ENCODE measurements at regions not wholly inside any gene's neighbourhood (a gene's known extent, or its start where the extent isn't known, plus 50 kb on each side); places are given as distances from the start of the nearest gene placed in this dataset.

- Histone ChIP-seq H3K36me3 (ENCODE audit: control insufficient read depth in 2 of 2, insufficient read depth in 2 of 2, low read length in 2 of 2) (no peaks in the 10 kb centered on the region), H3K27me3 (ENCODE audit: control insufficient read depth in 1 of 2, insufficient read depth in 2 of 2, low read length in 2 of 2) (no peaks in the 10 kb centered on the region)
These were observed 127.5 kb upstream of the CDH13 start for GRCh38 chr16:82499302-82499701.

GRCh38 chr16:82497139-82497538 is 129.6 kb upstream of the CDH13 start:
- Histone ChIP-seq H3K4me1 (ENCODE audit: control insufficient read depth, insufficient read depth, low read length) (no peaks in the 10 kb centered on the region), H3K27ac (ENCODE audit: low read length) (no peak overlapping the region)

More at GRCh38 chr16:82499302-82499701, 127.5 kb upstream of the CDH13 start:
- no peak overlapping the region for H3K27ac ChIP-seq (ENCODE audit: low read length)
- H3K4me1 ChIP-seq (ENCODE audit: control insufficient read depth, insufficient read depth, low read length): no peaks in the 10 kb centered on the region
- H3K9ac ChIP-seq (ENCODE audit: low read length in 2 of 2): no peak overlapping the region
- H3K4me3 ChIP-seq (ENCODE audit: low read length in 2 of 2): no peak overlapping the region
- no peaks in the 10 kb centered on the region for H3K9me3 ChIP-seq (ENCODE audit: control insufficient read depth in 2 of 2, low read length in 2 of 2)

GRCh38 chr16:82488460-82488859 is 138.3 kb upstream of the CDH13 start:
- H3K4me1 ChIP-seq (ENCODE audit: control insufficient read depth, insufficient read depth, low read length): no peaks in the 10 kb centered on the region
- H3K27me3 ChIP-seq (ENCODE audit: control insufficient read depth in 1 of 2, insufficient read depth in 2 of 2, low read length in 2 of 2): no peaks in the 10 kb centered on the region
- H3K4me3 ChIP-seq (ENCODE audit: low read length in 2 of 2): no peak overlapping the region
- H3K9ac ChIP-seq (ENCODE audit: low read length in 2 of 2): no peak overlapping the region
- H3K9me3 ChIP-seq (ENCODE audit: control insufficient read depth in 2 of 2, low read length in 2 of 2): no peaks in the 10 kb centered on the region
- H3K36me3 ChIP-seq (ENCODE audit: control insufficient read depth in 2 of 2, insufficient read depth in 2 of 2, low read length in 2 of 2): no peaks in the 10 kb centered on the region
- no peak overlapping the region for H3K27ac ChIP-seq (ENCODE audit: low read length)

More at GRCh38 chr16:82497139-82497538, 129.6 kb upstream of the CDH13 start:
- Histone ChIP-seq H3K4me3 (ENCODE audit: low read length in 2 of 2) (no peak overlapping the region), H3K27me3 (ENCODE audit: control insufficient read depth in 1 of 2, insufficient read depth in 2 of 2, low read length in 2 of 2) (no peaks in the 10 kb centered on the region), H3K36me3 (ENCODE audit: control insufficient read depth in 2 of 2, insufficient read depth in 2 of 2, low read length in 2 of 2) (no peaks in the 10 kb centered on the region), H3K9ac (ENCODE audit: low read length in 2 of 2) (no peak overlapping the region), H3K9me3 (ENCODE audit: control insufficient read depth in 2 of 2, low read length in 2 of 2) (no peaks in the 10 kb centered on the region)

GRCh38 chr16:82481455-82481854 is 145.3 kb upstream of the CDH13 start:
- Histone ChIP-seq H3K4me1 (ENCODE audit: control insufficient read depth, insufficient read depth, low read length) (no peaks in the 10 kb centered on the region), H3K27me3 (ENCODE audit: control insufficient read depth in 1 of 2, insufficient read depth in 2 of 2, low read length in 2 of 2) (no peaks in the 10 kb centered on the region), H3K9me3 (ENCODE audit: control insufficient read depth in 2 of 2, low read length in 2 of 2) (peaks cover 0 to under 1% of the 10 kb centered on the region in 2 donors), H3K36me3 (ENCODE audit: control insufficient read depth in 2 of 2, insufficient read depth in 2 of 2, low read length in 2 of 2) (no peaks in the 10 kb centered on the region), H3K9ac (ENCODE audit: low read length in 2 of 2) (no peak overlapping the region), H3K27ac (ENCODE audit: low read length) (no peak overlapping the region), H3K4me3 (ENCODE audit: low read length in 2 of 2) (no peak overlapping the region)

- Histone ChIP-seq H3K9ac (ENCODE audit: low read length in 2 of 2) (no peak overlapping the region), H3K27me3 (ENCODE audit: control insufficient read depth in 1 of 2, insufficient read depth in 2 of 2, low read length in 2 of 2) (no peaks in the 10 kb centered on the region), H3K4me3 (ENCODE audit: low read length in 2 of 2) (no peak overlapping the region), H3K4me1 (ENCODE audit: control insufficient read depth, insufficient read depth, low read length) (no peaks in the 10 kb centered on the region), H3K27ac (ENCODE audit: low read length) (no peak overlapping the region), H3K36me3 (ENCODE audit: control insufficient read depth in 2 of 2, insufficient read depth in 2 of 2, low read length in 2 of 2) (no peaks in the 10 kb centered on the region), H3K9me3 (ENCODE audit: control insufficient read depth in 2 of 2, low read length in 2 of 2) (peaks cover 0 to 7% of the 10 kb centered on the region in 2 donors)
These were observed 150.0 kb upstream of the CDH13 start for GRCh38 chr16:82476786-82477185.

- peaks cover 0 to 4% of the 10 kb centered on the region in 2 donors for H3K9me3 ChIP-seq (ENCODE audit: control insufficient read depth in 2 of 2, low read length in 2 of 2)
- no peak overlapping the region for H3K9ac ChIP-seq (ENCODE audit: low read length in 2 of 2)
- H3K4me3 ChIP-seq (ENCODE audit: low read length in 2 of 2): no peak overlapping the region
- peaks cover 0 to 3% of the 10 kb centered on the region in 2 donors for H3K27me3 ChIP-seq (ENCODE audit: control insufficient read depth in 1 of 2, insufficient read depth in 2 of 2, low read length in 2 of 2)
- no peak overlapping the region for H3K27ac ChIP-seq (ENCODE audit: low read length)
- H3K4me1 ChIP-seq (ENCODE audit: control insufficient read depth, insufficient read depth, low read length): no peaks in the 10 kb centered on the region
- H3K36me3 ChIP-seq (ENCODE audit: control insufficient read depth in 2 of 2, insufficient read depth in 2 of 2, low read length in 2 of 2): no peaks in the 10 kb centered on the region
These were observed 156.1 kb upstream of the CDH13 start for GRCh38 chr16:82470620-82471152.

GRCh38 chr16:82470016-82470415 is 156.8 kb upstream of the CDH13 start:
- no peak overlapping the region for H3K4me3 ChIP-seq (ENCODE audit: low read length in 2 of 2)
- no peaks in the 10 kb centered on the region for H3K36me3 ChIP-seq (ENCODE audit: control insufficient read depth in 2 of 2, insufficient read depth in 2 of 2, low read length in 2 of 2)
- H3K9me3 ChIP-seq (ENCODE audit: control insufficient read depth in 2 of 2, low read length in 2 of 2): peaks cover 0 to 4% of the 10 kb centered on the region in 2 donors
- H3K9ac ChIP-seq (ENCODE audit: low read length in 2 of 2): no peak overlapping the region
- no peak overlapping the region for H3K27ac ChIP-seq (ENCODE audit: low read length)
- no peaks in the 10 kb centered on the region for H3K4me1 ChIP-seq (ENCODE audit: control insufficient read depth, insufficient read depth, low read length)
- H3K27me3 ChIP-seq (ENCODE audit: control insufficient read depth in 1 of 2, insufficient read depth in 2 of 2, low read length in 2 of 2): peaks cover 0 to 3% of the 10 kb centered on the region in 2 donors

GRCh38 chr16:82464187-82464586 is 162.6 kb upstream of the CDH13 start:
- no peak overlapping the region for H3K27ac ChIP-seq (ENCODE audit: low read length)
- no peaks in the 10 kb centered on the region for H3K4me1 ChIP-seq (ENCODE audit: control insufficient read depth, insufficient read depth, low read length)
- no peaks in the 10 kb centered on the region for H3K9me3 ChIP-seq (ENCODE audit: control insufficient read depth in 2 of 2, low read length in 2 of 2)
- no peak overlapping the region for H3K4me3 ChIP-seq (ENCODE audit: low read length in 2 of 2)
- no peaks in the 10 kb centered on the region for H3K36me3 ChIP-seq (ENCODE audit: control insufficient read depth in 2 of 2, insufficient read depth in 2 of 2, low read length in 2 of 2)
- H3K27me3 ChIP-seq (ENCODE audit: control insufficient read depth in 1 of 2, insufficient read depth in 2 of 2, low read length in 2 of 2): no peaks in the 10 kb centered on the region
- H3K9ac ChIP-seq (ENCODE audit: low read length in 2 of 2): no peak overlapping the region

- Histone ChIP-seq H3K36me3 (ENCODE audit: control insufficient read depth in 2 of 2, insufficient read depth in 2 of 2, low read length in 2 of 2) (no peaks in the 10 kb centered on the region), H3K27ac (ENCODE audit: low read length) (no peak overlapping the region), H3K4me3 (ENCODE audit: low read length in 2 of 2) (no peak overlapping the region), H3K27me3 (ENCODE audit: control insufficient read depth in 1 of 2, insufficient read depth in 2 of 2, low read length in 2 of 2) (no peaks in the 10 kb centered on the region), H3K9ac (ENCODE audit: low read length in 2 of 2) (no peak overlapping the region), H3K4me1 (ENCODE audit: control insufficient read depth, insufficient read depth, low read length) (no peaks in the 10 kb centered on the region), H3K9me3 (ENCODE audit: control insufficient read depth in 2 of 2, low read length in 2 of 2) (no peaks in the 10 kb centered on the region)
These were observed 166.0 kb upstream of the CDH13 start for GRCh38 chr16:82460766-82461165.

- no peak overlapping the region for H3K4me3 ChIP-seq (ENCODE audit: low read length in 2 of 2)
- H3K27ac ChIP-seq (ENCODE audit: low read length): no peak overlapping the region
- no peaks in the 10 kb centered on the region for H3K4me1 ChIP-seq (ENCODE audit: control insufficient read depth, insufficient read depth, low read length)
- no peak overlapping the region for H3K9ac ChIP-seq (ENCODE audit: low read length in 2 of 2)
- no peaks in the 10 kb centered on the region for H3K36me3 ChIP-seq (ENCODE audit: control insufficient read depth in 2 of 2, insufficient read depth in 2 of 2, low read length in 2 of 2)
- H3K27me3 ChIP-seq (ENCODE audit: control insufficient read depth in 1 of 2, insufficient read depth in 2 of 2, low read length in 2 of 2): no peaks in the 10 kb centered on the region
- no peaks in the 10 kb centered on the region for H3K9me3 ChIP-seq (ENCODE audit: control insufficient read depth in 2 of 2, low read length in 2 of 2)
These were observed 167.1 kb upstream of the CDH13 start for GRCh38 chr16:82459580-82460256.

GRCh38 chr16:82456683-82457082 is 170.1 kb upstream of the CDH13 start:
- no peak overlapping the region for H3K27ac ChIP-seq (ENCODE audit: low read length)
- no peaks in the 10 kb centered on the region for H3K36me3 ChIP-seq (ENCODE audit: control insufficient read depth in 2 of 2, insufficient read depth in 2 of 2, low read length in 2 of 2)
- peaks cover 0 to 2% of the 10 kb centered on the region in 2 donors for H3K9me3 ChIP-seq (ENCODE audit: control insufficient read depth in 2 of 2, low read length in 2 of 2)
- H3K4me3 ChIP-seq (ENCODE audit: low read length in 2 of 2): no peak overlapping the region
- no peak overlapping the region for H3K9ac ChIP-seq (ENCODE audit: low read length in 2 of 2)
- H3K4me1 ChIP-seq (ENCODE audit: control insufficient read depth, insufficient read depth, low read length): no peaks in the 10 kb centered on the region
- no peaks in the 10 kb centered on the region for H3K27me3 ChIP-seq (ENCODE audit: control insufficient read depth in 1 of 2, insufficient read depth in 2 of 2, low read length in 2 of 2)
